Activated CD8-positive, alpha-beta memory T cell treated with anti-CD3 and anti-CD28 coated beads, Interleukin-2, amount 50 U/mL, for 48 hours (primary cell): ENCODE measurements at regions not wholly inside any gene's neighbourhood (a gene's known extent, or its start where the extent isn't known, plus 50 kb on each side); places are given as distances from the start of the nearest gene placed in this dataset.

Experiments
- DNase-seq: peaks from one replicate; pipeline ENCODE4 v3.0.0-alpha.2; 2020

GRCh38 chr4:53764761-53765490 is 173.6 kb upstream of the LNX1 start:
- no peak for DNase-seq

- DNase-seq: no peak
These were observed 172.7 kb upstream of the LNX1 start for GRCh38 chr4:53763813-53764597.

GRCh38 chr4:53755656-53756055 is 164.4 kb upstream of the LNX1 start:
- DNase-seq: no peak

- DNase-seq: no peak
These were observed 160.8 kb upstream of the LNX1 start for GRCh38 chr4:53752124-53752523.

GRCh38 chr4:53748328-53748772 is 157.1 kb upstream of the LNX1 start:
- no peak for DNase-seq

- no peak for DNase-seq
These were observed 156.1 kb upstream of the LNX1 start for GRCh38 chr4:53747401-53747800.

GRCh38 chr4:53744446-53745160 is 153.3 kb upstream of the LNX1 start:
- no peak for DNase-seq

GRCh38 chr4:53734584-53735353 is 143.5 kb upstream of the LNX1 start:
- DNase-seq: no peak

GRCh38 chr4:53734182-53734581 is 142.9 kb upstream of the LNX1 start:
- no peak for DNase-seq

- no peak for DNase-seq
These were observed 141.4 kb upstream of the LNX1 start for GRCh38 chr4:53732661-53733060.

- no peak for DNase-seq
These were observed 138.9 kb upstream of the LNX1 start for GRCh38 chr4:53730031-53730805.

GRCh38 chr4:53722110-53722509 is 130.8 kb upstream of the LNX1 start:
- DNase-seq: no peak

GRCh38 chr4:53721263-53721662 is 130.0 kb upstream of the LNX1 start:
- DNase-seq: no peak

GRCh38 chr4:53720776-53721175 is 129.5 kb upstream of the LNX1 start:
- no peak for DNase-seq

GRCh38 chr4:53717064-53717549 is 125.8 kb upstream of the LNX1 start:
- DNase-seq: no peak

GRCh38 chr4:53716471-53717063 is 125.3 kb upstream of the LNX1 start:
- no peak for DNase-seq

GRCh38 chr4:53716011-53716410 is 124.7 kb upstream of the LNX1 start:
- no peak for DNase-seq

- no peak for DNase-seq
These were observed 123.2 kb upstream of the LNX1 start for GRCh38 chr4:53714236-53715140.

GRCh38 chr4:53713767-53714166 is 122.5 kb upstream of the LNX1 start:
- no peak for DNase-seq

- DNase-seq: no peak
These were observed 122.0 kb upstream of the LNX1 start for GRCh38 chr4:53713296-53713695.
